GM12865 (cell line): ENCODE measurements at regions not wholly inside any gene's neighbourhood (a gene's known extent, or its start where the extent isn't known, plus 50 kb on each side); places are given as distances from the start of the nearest gene placed in this dataset.

Experiments used
- DNase-seq: peaks from one replicate; pipeline ENCODE4 v3.0.0; 2010; ENCODE audit warnings: low read depth
- H3K4me3 ChIP-seq: 2 replicates; pipeline ENCODE4 v1.5.1; 2011; ENCODE audit warnings: mild to moderate bottlenecking, low read depth, low read length, control low read depth
- CTCF ChIP-seq: IDR thresholded peaks from 2 replicates; pipeline ENCODE4 v1.5.1; 2011; ENCODE audit warnings: low read length, control low read depth, low read depth, inconsistent platforms; ENCODE audit not compliant: insufficient read depth; ENCODE audit errors: missing control alignments

GRCh38 chr9:81759680-81760215 lies 70.4 kb upstream of the TLE1 start:
- H3K4me3 ChIP-seq = no peak overlapping the region
- no peak for DNase-seq
- no peak for TF ChIP-seq CTCF

DNA sequence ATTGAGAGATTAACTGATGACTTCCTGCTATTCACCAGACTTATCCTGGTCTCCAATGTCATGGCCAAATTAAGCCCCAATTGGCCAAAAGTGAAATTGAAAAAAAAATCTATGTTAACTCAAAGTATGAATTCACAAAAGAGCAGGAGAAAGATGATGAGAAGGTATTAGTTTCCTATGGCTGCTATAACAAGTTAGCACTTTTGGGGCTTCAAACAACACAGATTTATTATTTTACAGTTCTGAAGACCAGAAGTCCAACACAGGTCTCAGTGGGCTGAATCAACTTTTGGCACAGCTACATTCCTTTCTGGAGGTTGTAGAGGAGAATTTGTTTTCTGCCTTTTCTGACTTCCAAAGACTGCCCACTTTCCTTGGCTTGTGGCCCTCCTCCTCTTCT lies 78.6 kb upstream of the TLE1 start:
- DNase-seq = no peak

GRCh38 chr9:81771571-81771970 lies 82.2 kb upstream of the TLE1 start:
- TF ChIP-seq CTCF = no peak
- DNase-seq = no peak
- H3K4me3 ChIP-seq = no peak overlapping the region

More for the DNA sequence above, 78.6 kb upstream of the TLE1 start:
- H3K4me3 ChIP-seq = no peak overlapping the region
- no peak for TF ChIP-seq CTCF

DNA sequence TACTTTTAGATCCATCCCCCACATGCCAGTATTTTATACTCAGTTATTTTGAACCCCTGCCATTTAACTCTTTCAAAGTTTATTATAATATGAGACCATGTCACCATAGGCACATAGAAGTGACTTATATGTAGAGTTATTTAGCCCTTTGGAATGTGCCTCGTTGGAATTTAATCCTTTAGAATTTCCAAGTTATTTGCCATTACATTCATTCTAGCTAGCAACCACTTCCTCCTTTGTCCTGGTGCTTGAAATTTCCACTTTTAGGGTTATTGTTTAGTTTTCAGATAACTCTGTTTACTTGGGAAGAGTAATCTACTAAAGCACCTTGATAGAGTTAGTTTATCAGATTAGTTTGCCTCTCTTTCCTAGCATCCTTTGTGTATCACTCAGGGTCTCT lies 82.8 kb upstream of the TLE1 start:
- H3K4me3 ChIP-seq = no peak overlapping the region
- TF ChIP-seq CTCF = no peak
- no peak for DNase-seq

DNA sequence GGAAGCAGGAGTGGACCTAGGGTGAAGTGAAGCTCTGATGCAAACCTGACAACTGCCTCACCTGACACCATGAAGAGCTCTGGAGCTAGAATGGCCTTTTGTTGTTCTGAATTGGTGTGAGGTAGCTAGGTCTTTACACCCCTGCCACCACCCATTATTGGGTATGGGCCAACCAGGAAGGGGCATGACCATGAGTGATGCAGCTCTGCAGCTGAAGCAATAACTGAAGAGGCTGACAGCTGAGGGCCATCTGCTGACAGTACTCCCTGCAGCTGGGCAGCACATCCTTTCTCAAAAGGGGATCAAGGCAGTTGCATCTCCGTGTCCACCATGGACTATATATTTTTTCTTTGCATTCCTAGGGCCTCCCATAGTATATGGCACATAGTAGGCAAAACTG lies 87.0 kb upstream of the TLE1 start:
- no peak overlapping the region for H3K4me3 ChIP-seq
- DNase-seq = no peak
- no peak for TF ChIP-seq CTCF

GRCh38 chr9:81776834-81777233 lies 87.5 kb upstream of the TLE1 start:
- no peak overlapping the region for H3K4me3 ChIP-seq
- TF ChIP-seq CTCF = no peak
- DNase-seq = no peak

DNA sequence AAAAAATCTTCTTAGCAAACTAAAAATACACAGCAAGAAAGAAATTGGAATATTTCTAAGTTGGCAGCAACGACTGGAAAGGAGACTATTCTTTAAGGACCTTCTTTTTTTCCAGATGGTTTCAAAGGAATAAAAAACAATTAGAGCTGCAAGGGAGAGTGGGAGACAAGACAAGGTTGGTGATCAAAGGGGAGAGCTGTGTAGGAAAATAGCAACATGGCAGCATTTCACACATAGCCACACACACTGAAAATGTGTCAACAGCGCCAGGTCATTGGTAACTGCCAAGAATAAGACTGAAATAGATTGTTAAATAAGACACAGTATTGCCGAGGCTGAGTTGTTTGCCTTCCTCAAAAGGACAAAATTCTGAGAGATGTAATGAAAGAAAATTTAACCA lies 88.1 kb upstream of the TLE1 start:
- DNase-seq = no peak
- TF ChIP-seq CTCF = no peak
- H3K4me3 ChIP-seq = no peak overlapping the region
